ENCODE measurements at regions not wholly inside any gene's neighbourhood (a gene's known extent, or its start where the extent isn't known, plus 50 kb on each side); places are given as distances from the start of the nearest gene placed in this dataset.
"Not testable (repeated sequence)": the region's sequence is repeated elsewhere in the genome, so short reads cannot be mapped to it uniquely, and the experiment has no call there.

DNA sequence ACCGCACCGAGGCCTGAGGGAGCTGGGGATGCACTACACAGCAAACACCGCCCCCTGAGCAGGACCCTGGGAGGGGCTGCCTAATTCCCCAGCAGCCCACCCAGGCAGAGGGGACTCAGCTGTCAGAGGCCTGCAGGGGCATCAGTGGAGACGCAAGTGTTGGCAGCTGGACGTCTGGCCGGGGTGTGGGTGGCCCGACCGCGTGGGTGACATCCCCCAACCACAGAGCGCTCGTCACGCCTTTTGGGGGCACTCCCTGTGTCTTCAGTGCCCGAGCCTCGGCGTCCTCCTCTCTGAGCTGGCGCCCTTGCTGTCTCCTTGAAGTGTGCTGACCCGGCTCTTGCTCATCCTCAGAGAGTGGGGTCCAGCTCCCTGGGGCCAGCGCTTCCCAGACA lies 150.2 kb downstream of the BRD1 start:
- DNase-seq (ENCODE audit: low read depth in 2 of 3, low spot score in 2 of 3), result no peak

DNA sequence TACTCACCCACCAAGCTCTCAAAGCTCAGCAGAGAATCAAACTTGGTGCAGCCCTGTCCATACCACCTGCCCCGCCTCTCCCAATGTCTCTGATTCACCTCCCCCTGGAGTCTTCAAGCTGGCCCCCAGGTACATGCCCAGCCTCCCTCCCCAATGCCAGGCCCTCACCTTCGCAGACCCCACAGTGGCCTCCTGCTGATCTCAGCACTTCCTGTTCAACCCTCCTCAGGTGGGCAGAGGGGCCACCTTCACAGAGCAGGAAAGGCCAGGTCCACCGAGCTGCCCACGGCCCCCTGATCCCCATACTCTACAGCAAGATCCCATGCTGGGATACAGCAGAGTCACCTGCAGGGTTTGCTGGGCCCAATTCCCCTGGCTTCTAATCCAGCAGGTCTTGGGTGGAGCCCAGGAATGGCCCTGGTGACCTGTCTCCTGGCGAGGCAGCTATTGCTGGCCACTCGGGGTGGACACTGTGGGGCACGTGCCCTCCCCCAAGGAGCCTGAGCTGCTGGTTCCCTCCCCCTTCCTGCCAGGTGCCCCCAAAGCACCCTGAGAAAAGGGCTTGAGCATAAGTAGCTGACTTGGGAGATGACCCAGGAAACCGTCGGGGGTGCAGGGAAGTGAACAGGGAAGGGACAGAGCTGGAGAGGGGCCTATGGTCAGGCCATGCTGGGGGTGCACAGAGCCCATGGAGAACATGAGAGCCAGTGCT lies 150.7 kb downstream of the BRD1 start:
- DNase-seq (ENCODE audit: low read depth in 2 of 3, low spot score in 2 of 3), result no peak

GRCh38 chr22:49676230-49676629 lies 151.4 kb downstream of the BRD1 start:
- no peak for DNase-seq (ENCODE audit: low read depth in 2 of 3, low spot score in 2 of 3)

GRCh38 chr22:49674479-49675050 lies 153.1 kb downstream of the BRD1 start:
- no peak for DNase-seq (ENCODE audit: low read depth in 2 of 3, low spot score in 2 of 3)

DNA sequence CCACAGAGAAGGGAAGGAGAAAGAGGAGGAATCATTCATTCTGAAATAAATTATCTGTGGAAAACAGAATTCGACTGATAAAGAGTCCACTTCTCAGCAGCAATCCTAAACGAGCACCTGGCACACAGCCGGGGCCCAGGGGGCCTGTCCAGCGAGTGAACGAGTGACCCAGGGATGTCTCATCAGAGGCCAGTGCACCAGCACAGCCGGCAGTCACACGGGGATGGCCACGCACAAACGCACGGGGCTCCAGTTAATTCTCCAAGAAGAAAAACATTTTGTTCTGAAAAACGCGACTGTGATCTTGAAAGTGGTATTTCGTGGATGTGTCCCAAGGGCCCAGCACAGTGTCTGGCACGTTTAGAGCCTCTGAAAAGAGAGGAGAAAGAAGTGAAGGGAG lies 154.6 kb downstream of the BRD1 start:
- no peak for DNase-seq (ENCODE audit: low read depth in 2 of 3, low spot score in 2 of 3)

GRCh38 chr22:49672014-49672516 lies 155.6 kb downstream of the BRD1 start:
- DNase-seq (ENCODE audit: low read depth in 2 of 3, low spot score in 2 of 3), result no peak

DNA sequence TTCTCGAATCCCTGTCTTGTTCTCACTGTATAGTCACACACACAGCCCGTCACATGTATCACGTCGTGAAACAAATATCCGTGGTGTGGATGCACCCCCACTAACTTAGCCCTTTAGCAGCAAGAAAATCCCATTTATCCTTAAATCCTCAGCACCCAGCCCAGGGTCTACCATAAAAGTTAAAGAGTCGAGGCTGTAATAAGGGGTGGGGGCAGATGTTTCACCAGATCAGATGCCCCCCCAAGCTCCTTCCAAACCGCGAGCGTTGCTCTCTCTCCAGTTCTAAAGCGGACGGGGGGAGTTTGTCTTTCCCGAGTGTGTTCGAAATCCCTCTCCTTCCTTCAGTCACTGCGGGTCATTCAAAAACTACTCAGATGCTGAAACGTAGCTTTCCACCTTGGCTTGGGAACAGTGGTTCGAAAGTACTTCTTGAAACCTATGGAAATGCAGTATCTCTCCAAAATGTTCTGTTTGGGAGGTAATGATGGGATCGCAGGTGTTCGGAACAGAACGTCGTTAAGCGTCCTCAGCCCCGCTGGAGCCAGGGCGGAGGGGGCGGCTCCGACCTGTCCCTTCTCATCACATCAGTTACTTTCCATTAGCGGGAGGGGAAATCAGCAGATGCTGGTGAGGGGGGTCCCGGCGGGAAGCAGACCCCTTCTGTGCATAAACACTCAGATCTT lies 156.2 kb downstream of the BRD1 start:
- no peak for DNase-seq (ENCODE audit: low read depth in 2 of 3, low spot score in 2 of 3)

DNA sequence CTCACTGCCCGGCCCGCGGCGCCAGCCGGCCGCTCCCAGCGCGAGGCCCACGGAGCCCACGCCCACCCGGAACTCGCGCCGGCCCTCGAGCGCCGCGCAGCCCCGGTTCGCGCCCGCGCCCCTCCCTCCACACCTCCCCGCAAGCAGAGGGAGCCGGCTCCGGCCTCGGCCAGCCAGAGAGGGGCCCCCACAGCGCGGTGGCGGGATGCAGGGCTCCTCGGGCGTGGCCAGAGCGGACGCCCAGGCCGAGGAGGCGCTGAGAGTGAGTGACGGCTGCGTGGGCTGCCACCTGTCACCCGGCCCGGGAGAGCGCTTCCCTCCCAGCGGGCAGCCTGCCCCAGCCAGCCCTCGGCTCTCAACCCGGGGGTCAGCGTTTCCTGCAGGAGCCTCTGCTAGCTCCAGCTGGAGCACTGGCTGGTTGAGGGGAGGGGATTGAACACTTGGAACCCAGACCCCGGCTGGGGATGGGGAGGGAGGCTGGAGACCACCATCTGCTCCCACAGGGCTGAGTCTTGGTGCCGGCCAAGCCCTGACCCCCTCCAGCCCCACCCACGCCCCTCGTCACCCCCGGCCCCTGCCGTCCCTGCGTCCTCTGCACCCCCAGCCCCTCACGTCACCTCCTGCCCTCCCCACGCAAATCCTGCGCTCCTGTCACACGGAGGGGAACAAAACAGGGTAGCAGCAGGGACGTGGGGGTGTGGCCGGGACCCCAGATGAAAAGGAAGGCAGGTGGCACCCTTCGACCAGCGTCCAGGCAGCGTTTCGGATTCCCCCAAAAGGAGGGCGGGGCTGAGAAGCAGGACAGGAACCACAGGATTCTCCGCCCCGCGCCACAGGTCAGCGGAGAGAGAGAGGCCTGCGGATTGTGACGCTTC lies 157.0 kb downstream of the BRD1 start:
- DNase-seq (ENCODE audit: low read depth in 2 of 3, low spot score in 2 of 3), result no peak

DNA sequence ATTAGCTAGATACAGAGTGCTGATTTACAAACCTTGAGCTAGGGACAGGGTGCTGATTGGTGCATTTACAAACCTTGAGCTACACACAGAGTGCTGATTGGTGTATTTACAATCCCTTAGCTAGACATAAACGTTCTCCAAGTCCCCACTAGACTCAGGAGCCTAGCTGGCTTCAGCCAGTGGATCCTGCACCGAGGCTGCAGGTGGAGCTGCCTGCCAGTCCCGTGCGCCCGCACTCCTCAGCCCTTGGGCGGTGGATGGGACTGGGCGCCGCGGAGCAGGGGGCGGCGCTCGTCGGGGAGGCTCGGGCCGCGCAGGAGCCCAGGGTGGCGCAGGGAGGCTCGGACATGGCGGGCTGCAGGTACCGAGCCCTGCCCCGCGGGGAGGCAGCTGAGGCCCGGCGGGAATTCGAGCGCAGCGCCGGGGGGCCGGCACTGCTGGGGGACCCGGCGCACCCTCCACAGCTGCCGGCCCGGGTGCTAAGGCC lies 157.7 kb downstream of the BRD1 start:
- DNase-seq (ENCODE audit: low read depth in 2 of 3, low spot score in 2 of 3), result not testable (repeated sequence)

DNA sequence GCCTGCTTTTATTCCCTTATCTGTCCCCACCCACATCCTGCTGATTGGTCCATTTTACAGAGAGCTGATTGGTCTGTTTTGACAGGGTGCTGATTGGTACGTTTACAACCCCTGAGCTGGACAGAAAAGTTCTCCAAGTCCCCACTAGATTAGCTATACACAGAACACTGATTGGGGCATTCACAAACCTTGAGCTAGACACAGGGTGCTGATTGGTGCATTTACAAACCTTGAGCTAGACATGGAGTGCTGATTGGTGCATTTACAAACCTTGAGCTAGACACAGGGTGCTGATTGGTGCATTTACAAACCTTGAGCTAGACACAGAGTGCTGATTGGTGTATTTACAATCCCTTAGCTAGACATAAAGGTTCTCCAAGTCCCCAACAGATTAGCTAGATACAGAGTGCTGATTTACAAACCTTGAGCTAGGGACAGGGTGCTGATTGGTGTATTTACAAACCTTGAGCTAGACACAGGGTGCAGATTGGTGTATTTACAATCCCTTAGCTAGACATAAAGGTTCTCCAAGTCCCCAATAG lies 158.2 kb downstream of the BRD1 start:
- DNase-seq (ENCODE audit: low read depth in 2 of 3, low spot score in 2 of 3), result not testable (repeated sequence)

DNA sequence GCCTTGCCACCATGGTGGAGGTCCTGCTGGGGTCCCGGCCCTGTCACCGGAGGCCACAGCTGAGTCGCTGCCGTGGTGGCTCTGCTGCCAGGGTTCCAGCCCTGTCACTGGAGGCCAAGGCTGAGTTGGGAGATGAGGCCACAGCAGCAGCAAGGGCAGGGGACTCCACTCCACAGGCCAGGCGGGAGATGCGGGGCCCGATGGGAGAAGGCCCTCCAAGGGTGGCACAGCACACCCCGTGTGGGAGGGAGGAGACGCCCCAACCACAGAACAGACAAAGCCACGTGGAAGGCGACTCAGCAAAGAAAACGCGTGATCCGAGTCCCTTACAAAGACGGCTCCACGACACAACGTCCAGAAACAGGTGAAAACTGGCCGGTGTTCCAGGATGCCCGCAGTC lies 159.3 kb downstream of the BRD1 start:
- no peak for DNase-seq (ENCODE audit: low read depth in 2 of 3, low spot score in 2 of 3)

DNA sequence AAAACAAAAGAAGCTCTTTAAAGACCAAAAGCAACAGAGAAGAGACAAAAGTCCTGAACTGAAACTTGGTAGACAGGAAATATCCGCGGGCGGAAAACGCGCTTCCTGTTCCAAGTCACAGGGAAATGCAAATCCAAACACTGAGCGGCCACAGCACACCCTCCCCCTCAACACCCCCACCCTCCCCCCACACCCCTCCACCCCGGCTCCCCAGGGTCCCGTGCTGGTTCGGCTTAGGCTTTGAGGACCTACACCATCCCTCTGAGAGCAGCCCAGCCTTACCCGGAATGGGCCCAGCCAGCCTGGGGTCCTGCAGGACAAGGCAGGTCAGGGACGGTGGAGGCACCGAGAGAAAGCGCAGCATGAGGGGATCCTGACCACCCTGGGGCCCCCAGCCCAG lies 160.4 kb downstream of the BRD1 start:
- no peak for DNase-seq (ENCODE audit: low read depth in 2 of 3, low spot score in 2 of 3)

DNA sequence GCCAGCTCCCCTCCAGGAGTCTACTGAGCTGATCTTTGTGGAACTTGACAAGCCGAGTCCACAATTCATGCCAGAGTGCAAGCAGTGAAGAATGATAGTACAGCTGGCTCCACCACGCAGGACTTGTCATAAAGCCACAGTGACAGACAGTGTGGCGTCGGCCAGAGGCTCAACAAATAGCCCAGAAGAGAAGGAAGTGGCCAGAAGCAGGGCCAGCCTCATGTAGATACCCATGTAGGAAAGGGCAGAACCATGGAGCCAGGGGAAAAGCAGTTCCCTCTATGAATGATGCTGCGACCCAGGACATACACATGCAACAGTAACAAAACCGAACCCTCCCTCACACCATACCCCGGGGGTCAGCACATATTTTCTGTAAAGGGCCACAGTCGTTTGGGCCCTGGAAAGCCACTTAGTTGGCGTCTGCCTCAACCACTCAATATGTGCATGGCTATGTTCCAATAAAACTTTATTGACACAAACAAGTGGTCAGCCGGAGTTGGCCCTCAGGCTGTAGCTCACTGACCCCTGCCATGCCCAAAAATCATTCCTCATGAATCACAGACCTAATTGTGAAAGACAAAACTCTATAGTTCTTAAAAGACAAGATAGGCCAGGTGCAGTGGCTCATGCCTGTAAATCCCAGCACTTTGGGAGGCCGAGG lies 161.4 kb downstream of the BRD1 start:
- no peak for DNase-seq (ENCODE audit: low read depth in 2 of 3, low spot score in 2 of 3)

- DNase-seq (ENCODE audit: low read depth in 2 of 3, low spot score in 2 of 3), result no peak
These were observed 162.8 kb downstream of the BRD1 start for GRCh38 chr22:49664891-49665290.

DNA sequence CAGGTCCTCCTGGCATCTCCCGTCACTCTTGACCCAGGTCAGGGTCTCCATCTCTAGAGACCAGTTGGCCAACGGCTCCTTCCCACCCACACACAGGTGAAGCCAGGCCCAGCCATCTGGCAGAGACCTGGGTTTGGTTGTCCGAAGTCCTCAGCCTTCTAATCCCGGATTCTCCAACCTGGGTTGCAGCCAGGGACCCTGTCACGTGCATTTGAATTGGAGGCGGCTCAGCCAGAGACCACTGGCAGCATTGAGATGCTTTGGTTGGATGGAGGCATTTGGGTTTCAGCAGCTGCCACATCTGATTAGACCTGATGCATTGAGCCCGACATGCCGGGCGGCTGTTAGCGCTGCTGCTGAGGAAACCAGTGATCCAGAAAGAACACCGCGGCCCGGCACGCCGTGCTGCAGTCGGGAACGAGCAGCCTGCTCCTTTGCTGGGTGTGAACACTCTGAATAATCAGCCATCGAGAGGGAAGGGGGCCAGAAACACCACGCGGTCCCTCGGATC lies 163.2 kb downstream of the BRD1 start:
- DNase-seq (ENCODE audit: low read depth in 2 of 3, low spot score in 2 of 3), result no peak

DNA sequence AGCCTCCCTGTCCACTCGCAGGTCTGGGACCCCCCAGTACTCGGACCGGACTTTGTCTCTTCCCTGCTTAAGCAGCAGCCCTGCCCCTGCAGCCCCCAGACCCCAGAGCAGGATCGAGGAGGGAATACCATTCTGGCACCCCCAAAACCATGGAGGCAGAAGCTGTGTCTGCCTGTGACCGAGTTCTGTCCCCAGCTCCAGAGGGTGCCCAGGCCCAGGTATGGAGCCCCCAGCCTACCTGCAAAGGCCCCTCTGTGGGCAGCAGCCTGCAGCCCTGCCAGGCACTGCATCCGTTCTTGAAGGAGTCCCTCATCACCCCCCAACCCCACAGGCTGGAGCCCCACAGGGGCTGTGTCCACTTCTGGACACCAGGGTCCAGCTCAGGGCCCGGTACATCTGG lies 163.8 kb downstream of the BRD1 start:
- DNase-seq (ENCODE audit: low read depth in 2 of 3, low spot score in 2 of 3), result no peak

GRCh38 chr22:49663311-49663711 lies 164.4 kb downstream of the BRD1 start:
- no peak for DNase-seq (ENCODE audit: low read depth in 2 of 3, low spot score in 2 of 3)

DNA sequence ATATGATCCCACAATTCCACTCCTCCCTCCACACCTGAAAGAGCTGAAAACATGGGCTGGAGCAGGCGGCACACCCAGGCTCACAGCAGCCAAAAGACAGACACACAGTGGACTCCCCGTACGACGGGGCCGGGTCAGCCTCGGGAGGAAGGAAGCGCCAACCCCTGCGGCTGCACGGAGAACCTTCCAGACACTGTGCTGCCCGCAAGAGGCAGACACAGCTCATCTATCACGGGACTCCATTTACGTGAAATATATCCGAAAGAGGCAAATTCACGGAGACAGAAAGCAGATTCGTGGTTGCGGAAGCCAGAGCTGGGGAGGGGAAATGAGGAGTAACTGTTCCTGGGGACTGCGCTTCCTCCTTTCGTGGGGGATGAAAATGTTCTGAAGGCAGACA lies 165.0 kb downstream of the BRD1 start:
- no peak for DNase-seq (ENCODE audit: low read depth in 2 of 3, low spot score in 2 of 3)

DNA sequence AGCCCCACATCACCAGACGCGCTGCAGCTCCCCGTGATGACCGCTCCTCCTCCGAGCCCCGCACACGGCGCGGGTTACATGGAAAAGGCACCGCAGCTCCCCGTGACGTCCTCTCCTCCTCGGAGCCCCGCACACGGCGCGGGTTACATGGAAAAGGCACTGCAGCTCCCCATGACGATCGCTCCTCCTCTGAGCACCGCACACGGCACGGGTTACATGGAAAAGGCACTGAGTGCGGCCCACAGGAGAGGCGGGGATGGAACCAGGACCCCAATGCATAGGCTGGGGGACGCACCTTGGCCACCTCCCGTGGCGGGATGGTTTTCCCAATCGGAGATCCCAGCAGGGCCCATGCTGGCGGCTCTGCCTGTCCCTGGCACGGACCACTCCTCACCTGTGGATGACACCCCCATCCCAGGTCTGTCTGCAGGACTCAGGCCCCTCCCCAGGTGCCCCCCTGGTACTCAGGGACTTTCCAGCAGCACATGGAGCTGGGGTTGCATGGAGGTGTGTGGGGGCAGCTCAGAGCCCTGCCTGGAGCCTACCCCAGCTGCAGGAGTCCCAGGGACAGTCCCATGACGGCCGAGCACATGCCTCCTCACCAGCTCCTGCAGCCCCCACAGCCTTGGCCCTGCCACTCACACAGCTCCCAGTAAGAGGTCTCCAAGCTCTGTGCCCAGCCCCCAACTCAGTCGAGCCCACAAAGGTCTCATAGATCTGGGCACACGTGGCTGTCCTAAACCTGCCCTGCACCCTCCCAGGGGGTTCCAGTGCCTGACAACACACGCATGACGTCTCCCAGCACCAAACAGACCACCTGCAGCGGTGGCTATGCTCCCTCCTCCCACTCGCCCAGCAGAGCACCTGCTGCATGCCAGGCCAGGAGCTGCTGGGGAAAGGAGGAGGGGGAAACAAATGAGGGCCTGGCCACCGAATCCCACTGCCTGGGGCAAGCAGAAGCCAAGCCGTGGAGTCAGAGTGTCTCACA lies 166.6 kb downstream of the BRD1 start:
- DNase-seq (ENCODE audit: low read depth in 2 of 3, low spot score in 2 of 3), result no peak

Data from activated CD8-positive, alpha-beta memory T cell treated with anti-CD3 and anti-CD28 coated beads for 48 hours (primary cell).